Rectal smooth muscle tissue (tissue), 1 donor: ENCODE measurements at regions not wholly inside any gene's neighbourhood (a gene's known extent, or its start where the extent isn't known, plus 50 kb on each side); places are given as distances from the start of the nearest gene placed in this dataset.
"Not testable (repeated sequence)": the region's sequence is repeated elsewhere in the genome, so short reads cannot be mapped to it uniquely, and the experiment has no call there.

Experiments
- H3K27ac ChIP-seq: one replicate; pipeline ENCODE4 v1.7.0; 2013; ENCODE audit warnings: low read depth, low read length, inconsistent platforms
- H3K27me3 ChIP-seq: one replicate; pipeline ENCODE4 v1.7.0; 2013; ENCODE audit warnings: low read length; ENCODE audit not compliant: control insufficient read depth, insufficient read depth
- H3K36me3 ChIP-seq: one replicate; pipeline ENCODE4 v1.7.0; 2013; ENCODE audit warnings: low read length; ENCODE audit not compliant: control insufficient read depth, insufficient read depth
- H3K4me1 ChIP-seq: one replicate; pipeline ENCODE4 v1.7.0; 2013; ENCODE audit warnings: low read length; ENCODE audit not compliant: control insufficient read depth, insufficient read depth
- H3K4me3 ChIP-seq: one replicate; pipeline ENCODE4 v1.7.0; 2013; ENCODE audit warnings: low read length
- H3K9ac ChIP-seq: one replicate; pipeline ENCODE4 v1.7.0; 2013; ENCODE audit warnings: low read length

- no peaks in the 10 kb centered on the region for H3K4me1 ChIP-seq
- H3K9ac ChIP-seq, result no peak overlapping the region
- no peaks in the 10 kb centered on the region for H3K36me3 ChIP-seq
- no peak overlapping the region for H3K4me3 ChIP-seq
- H3K27ac ChIP-seq, result no peak overlapping the region
- H3K27me3 ChIP-seq, result no peaks in the 10 kb centered on the region
Measured at GRCh38 chr6:15150207-15150606, 95.7 kb upstream of the JARID2 start.

GRCh38 chr6:15152700-15153099 lies 93.2 kb upstream of the JARID2 start:
- no peak overlapping the region for H3K9ac ChIP-seq
- no peaks in the 10 kb centered on the region for H3K4me1 ChIP-seq
- no peaks in the 10 kb centered on the region for H3K27me3 ChIP-seq
- H3K27ac ChIP-seq, result no peak overlapping the region
- no peaks in the 10 kb centered on the region for H3K36me3 ChIP-seq
- H3K4me3 ChIP-seq, result no peak overlapping the region

GRCh38 chr6:15153191-15153590 lies 92.7 kb upstream of the JARID2 start:
- Histone ChIP-seq H3K36me3 (no peaks in the 10 kb centered on the region), H3K4me3 (no peak overlapping the region), H3K27ac (no peak overlapping the region), H3K9ac (no peak overlapping the region), H3K27me3 (no peaks in the 10 kb centered on the region), H3K4me1 (no peaks in the 10 kb centered on the region)

- Histone ChIP-seq H3K36me3 (no peaks in the 10 kb centered on the region), H3K4me3 (no peak overlapping the region), H3K27me3 (no peaks in the 10 kb centered on the region), H3K27ac (no peak overlapping the region), H3K4me1 (no peaks in the 10 kb centered on the region), H3K9ac (no peak overlapping the region)
Measured at GRCh38 chr6:15157479-15157878, 88.4 kb upstream of the JARID2 start.

GRCh38 chr6:15158821-15159619 lies 86.8 kb upstream of the JARID2 start:
- Histone ChIP-seq H3K4me3 (no peak overlapping the region), H3K4me1 (no peaks in the 10 kb centered on the region), H3K36me3 (no peaks in the 10 kb centered on the region), H3K9ac (no peak overlapping the region), H3K27ac (no peak overlapping the region), H3K27me3 (no peaks in the 10 kb centered on the region)

- Histone ChIP-seq H3K4me3 (no peak overlapping the region), H3K9ac (no peak overlapping the region), H3K4me1 (no peaks in the 10 kb centered on the region), H3K36me3 (no peaks in the 10 kb centered on the region), H3K27me3 (no peaks in the 10 kb centered on the region), H3K27ac (no peak overlapping the region)
Measured at GRCh38 chr6:15160812-15161211, 85.1 kb upstream of the JARID2 start.

- H3K9ac ChIP-seq, result not testable (repeated sequence)
Measured at GRCh38 chr6:15164855-15165254, 81.0 kb upstream of the JARID2 start.

GRCh38 chr6:15166121-15166520 lies 79.7 kb upstream of the JARID2 start:
- Histone ChIP-seq H3K36me3 (no peaks in the 10 kb centered on the region), H3K4me1 (no peaks in the 10 kb centered on the region), H3K27me3 (no peaks in the 10 kb centered on the region), H3K27ac (no peak overlapping the region), H3K9ac (no peak overlapping the region), H3K4me3 (no peak overlapping the region)

More at GRCh38 chr6:15164855-15165254, 81.0 kb upstream of the JARID2 start:
- not testable (repeated sequence) for H3K27ac ChIP-seq, H3K27me3 ChIP-seq, H3K4me1 ChIP-seq, H3K36me3 ChIP-seq, H3K4me3 ChIP-seq

- Histone ChIP-seq H3K4me3 (no peak overlapping the region), H3K36me3 (no peaks in the 10 kb centered on the region), H3K9ac (no peak overlapping the region), H3K27ac (no peak overlapping the region), H3K27me3 (no peaks in the 10 kb centered on the region), H3K4me1 (no peaks in the 10 kb centered on the region)
Measured at GRCh38 chr6:15170126-15170525, 75.7 kb upstream of the JARID2 start.

GRCh38 chr6:15171026-15171425 lies 74.8 kb upstream of the JARID2 start:
- Histone ChIP-seq H3K4me3 (no peak overlapping the region), H3K27ac (no peak overlapping the region), H3K4me1 (no peaks in the 10 kb centered on the region)

GRCh38 chr6:15176816-15177370 lies 69.0 kb upstream of the JARID2 start:
- Histone ChIP-seq H3K4me3 (no peak overlapping the region), H3K36me3 (no peaks in the 10 kb centered on the region), H3K27me3 (no peaks in the 10 kb centered on the region), H3K27ac (no peak overlapping the region), H3K9ac (no peak overlapping the region), H3K4me1 (no peaks in the 10 kb centered on the region)

More at GRCh38 chr6:15171026-15171425, 74.8 kb upstream of the JARID2 start:
- no peaks in the 10 kb centered on the region for H3K27me3 ChIP-seq
- no peaks in the 10 kb centered on the region for H3K36me3 ChIP-seq
- H3K9ac ChIP-seq, result no peak overlapping the region

GRCh38 chr6:15183979-15184378 lies 61.9 kb upstream of the JARID2 start:
- Histone ChIP-seq H3K9ac (no peak overlapping the region), H3K4me1 (no peaks in the 10 kb centered on the region), H3K27me3 (no peaks in the 10 kb centered on the region), H3K4me3 (no peak overlapping the region), H3K27ac (no peak overlapping the region), H3K36me3 (no peaks in the 10 kb centered on the region)

GRCh38 chr6:15184441-15184861 lies 61.4 kb upstream of the JARID2 start:
- no peaks in the 10 kb centered on the region for H3K4me1 ChIP-seq
- no peak overlapping the region for H3K9ac ChIP-seq
- H3K27me3 ChIP-seq, result no peaks in the 10 kb centered on the region
- no peak overlapping the region for H3K4me3 ChIP-seq
- H3K36me3 ChIP-seq, result no peaks in the 10 kb centered on the region
- H3K27ac ChIP-seq, result no peak overlapping the region
